ENCODE measurements at regions not wholly inside any gene's neighbourhood (a gene's known extent, or its start where the extent isn't known, plus 50 kb on each side); places are given as distances from the start of the nearest gene placed in this dataset.

GRCh38 chr16:65541646-65542045 is 419.8 kb upstream of the CDH11 start:
- TF ChIP-seq POLR2A (IDR thresholded peaks at IDR 0.05) (no peak), CTCF (IDR thresholded peaks at IDR 0.05) (no peak)
- intact Hi-C loops (cut with DNase I) = no loop called here
- no peak overlapping the region for H3K27ac ChIP-seq
- no peaks in the 10 kb centered on the region for H3K27me3 ChIP-seq
- H3K9me3 ChIP-seq = no peaks in the 10 kb centered on the region
- H3K4me1 ChIP-seq = no peaks in the 10 kb centered on the region
- no peak overlapping the region for H3K4me3 ChIP-seq (replicated peaks in 1 of 3)
- no peaks in the 10 kb centered on the region for H3K36me3 ChIP-seq
- no peak for DNase-seq
- WGBS, 2 donors = 99 to 100% methylated on average over 1 of the region's 1 CpG

- Histone ChIP-seq H3K4me1 (no peaks in the 10 kb centered on the region), H3K36me3 (no peaks in the 10 kb centered on the region), H3K27me3 (no peaks in the 10 kb centered on the region), H3K9me3 (no peaks in the 10 kb centered on the region), H3K27ac (no peak overlapping the region), H3K4me3 (replicated peaks in 1 of 3) (no peak overlapping the region)
- intact Hi-C loops (cut with DNase I) = no loop called here
- TF ChIP-seq POLR2A (IDR thresholded peaks at IDR 0.05) (no peak), CTCF (IDR thresholded peaks at IDR 0.05) (no peak)
- no peak for DNase-seq
Observed at GRCh38 chr16:65540901-65541300, 419.0 kb upstream of the CDH11 start.

- Histone ChIP-seq H3K4me3 (replicated peaks in 1 of 3) (no peak overlapping the region), H3K4me1 (no peaks in the 10 kb centered on the region), H3K27me3 (no peaks in the 10 kb centered on the region), H3K36me3 (no peaks in the 10 kb centered on the region), H3K9me3 (no peaks in the 10 kb centered on the region), H3K27ac (no peak overlapping the region)
- WGBS, 2 donors = 60 to 71% methylated on average over 3 of the region's 3 CpGs
- TF ChIP-seq POLR2A (IDR thresholded peaks at IDR 0.05) (no peak), CTCF (IDR thresholded peaks at IDR 0.05) (no peak)
- intact Hi-C loops (cut with DNase I) = no loop called here
- DNase-seq = no peak
Observed at GRCh38 chr16:65538976-65539375, 417.1 kb upstream of the CDH11 start.

GRCh38 chr16:65537336-65537735 is 415.5 kb upstream of the CDH11 start:
- TF ChIP-seq CTCF (IDR thresholded peaks at IDR 0.05) (no peak), POLR2A (IDR thresholded peaks at IDR 0.05) (no peak)
- H3K4me1 ChIP-seq = no peaks in the 10 kb centered on the region
- H3K9me3 ChIP-seq = no peaks in the 10 kb centered on the region
- H3K27ac ChIP-seq = no peak overlapping the region
- WGBS, 2 donors = 90 to 92% methylated on average over 1 of the region's 1 CpG
- no peaks in the 10 kb centered on the region for H3K27me3 ChIP-seq
- H3K4me3 ChIP-seq (replicated peaks in 1 of 3) = no peak overlapping the region
- no peak for DNase-seq
- intact Hi-C loops (cut with DNase I) = no loop called here
- no peaks in the 10 kb centered on the region for H3K36me3 ChIP-seq

GRCh38 chr16:65534121-65534528 is 412.3 kb upstream of the CDH11 start:
- WGBS, 2 donors = 74 to 82% methylated on average over 2 of the region's 2 CpGs
- TF ChIP-seq POLR2A (IDR thresholded peaks at IDR 0.05) = no peak
- Histone ChIP-seq H3K9me3 (no peaks in the 10 kb centered on the region), H3K4me3 (replicated peaks in 1 of 3) (no peak overlapping the region), H3K36me3 (no peaks in the 10 kb centered on the region), H3K4me1 (no peaks in the 10 kb centered on the region), H3K27me3 (no peaks in the 10 kb centered on the region), H3K27ac (no peak overlapping the region)
- intact Hi-C loops (cut with DNase I) = no loop called here
- no peak for DNase-seq

GRCh38 chr16:65532846-65533245 is 411.0 kb upstream of the CDH11 start:
- 83 to 89% methylated on average over 2 of the region's 2 CpGs for WGBS, 2 donors

More at GRCh38 chr16:65532846-65533245, 411.0 kb upstream of the CDH11 start:
- DNase-seq = no peak
- TF ChIP-seq CTCF (IDR thresholded peaks at IDR 0.05) (no peak), POLR2A (IDR thresholded peaks at IDR 0.05) (no peak)
- H3K36me3 ChIP-seq = no peaks in the 10 kb centered on the region
- H3K4me1 ChIP-seq = no peaks in the 10 kb centered on the region
- H3K9me3 ChIP-seq = no peaks in the 10 kb centered on the region
- H3K4me3 ChIP-seq (replicated peaks in 1 of 3) = no peak overlapping the region
- no peak overlapping the region for H3K27ac ChIP-seq
- H3K27me3 ChIP-seq = no peaks in the 10 kb centered on the region
- intact Hi-C loops (cut with DNase I) = no loop called here
